Esophagus muscularis mucosa (tissue), 4 donors: ENCODE measurements at regions not wholly inside any gene's neighbourhood (a gene's known extent, or its start where the extent isn't known, plus 50 kb on each side); places are given as distances from the start of the nearest gene placed in this dataset.

Experiments
- DNase-seq: peaks from one replicate; pipeline ENCODE4 v3.0.0-alpha.2; 2017; ENCODE audit errors: extremely low spot score
- H3K27ac ChIP-seq, 4 donors: fragments of 200-600 bp; sonication (generic); replicated peaks in 1 of 4; 1 replicate in 3 of 4; 2 replicates in 1 of 4; pipeline ENCODE4 v1.5.1; 2016 to 2019; ENCODE audit warnings: mild to moderate bottlenecking in 1 of 4
- H3K27me3 ChIP-seq, 4 donors: fragments of 200-600 bp; sonication (generic); one replicate each; pipeline versions ENCODE4 v1.5.1 to v1.6.0; 2016 to 2019
- H3K36me3 ChIP-seq, 4 donors: fragments of 200-600 bp; sonication (generic); one replicate each; pipeline ENCODE4 v1.5.1; 2016 to 2019
- H3K4me1 ChIP-seq, 4 donors: fragments of 200-600 bp; sonication (generic); one replicate each; pipeline ENCODE4 v1.5.1; 2016 to 2019
- H3K4me3 ChIP-seq, 4 donors: fragments of 200-600 bp; sonication (generic); 1 replicate in 2 of 4; 2 replicates in 2 of 4; pipeline ENCODE4 v1.5.1; 2016 to 2019; ENCODE audit warnings: mild to moderate bottlenecking in 4 of 4, moderate library complexity in 1 of 4
- H3K9me3 ChIP-seq, 4 donors: fragments of 200-600 bp; sonication (generic); 1 replicate in 3 of 4; 2 replicates in 1 of 4; pipeline ENCODE4 v1.5.1; 2016 to 2019
- CTCF ChIP-seq, 3 experiments: fragments of 200-600 bp in 2 of 3; fragments of 450-650 bp in 1 of 3; sonication (generic) in 2 of 3; IDR thresholded peaks; one replicate each; pipeline ENCODE4 v1.5.1; 2017 to 2019; ENCODE audit warnings: antibody characterized with exemption in 3 of 3, mild to moderate bottlenecking in 2 of 3, moderate library complexity in 1 of 3
- EP300 ChIP-seq: sonication (generic); formaldehyde crosslinking; IDR thresholded peaks from one replicate; pipeline ENCODE4 v1.6.1; 2017; ENCODE audit warnings: antibody characterized with exemption
- POLR2A ChIP-seq: fragments of 450-650 bp; IDR thresholded peaks from one replicate; pipeline ENCODE4 v1.6.1; 2017; ENCODE audit warnings: antibody characterized with exemption, moderate library complexity, mild to moderate bottlenecking, low read depth
- POLR2AphosphoS5 ChIP-seq, 2 donors: sonication (generic); formaldehyde crosslinking; IDR thresholded peaks; one replicate each; pipeline ENCODE4 v1.6.1; 2017; ENCODE audit warnings: antibody characterized with exemption in 2 of 2
- whole genome bisulfite sequencing: methylation state at CpG from one replicate; pipeline ENCODE4 v1.1.5; 2018; 5-methylcytosine and 5-hydroxymethylcytosine counted together
- intact Hi-C: fragments of 100-400 bp; cut with DNase I; formaldehyde crosslinking; loops from one replicate; pipeline ENCODE4 v1.15.1; 2023

GRCh38 chr7:142503036-142503435, 245.2 kb upstream of the PRSS58 start:
- no peak for TF ChIP-seq CTCF (IDR thresholded peaks at IDR 0.05)
- no peak for TF ChIP-seq POLR2AphosphoS5 (IDR thresholded peaks at IDR 0.05)
- no peak for TF ChIP-seq EP300
- no peak for TF ChIP-seq POLR2A
- no peak overlapping the region for H3K27ac ChIP-seq
- intact Hi-C loops, result no loop called here
- DNase-seq, result no peak
- no peak overlapping the region for H3K4me3 ChIP-seq
- H3K36me3 ChIP-seq, result no peaks in the 10 kb centered on the region
- no peaks in the 10 kb centered on the region for H3K4me1 ChIP-seq
- H3K9me3 ChIP-seq, result no peaks in the 10 kb centered on the region
- H3K27me3 ChIP-seq, result peaks cover 0 to 21% (median 0%) of the 10 kb centered on the region in 4 donors
- WGBS, result 71% methylated on average over 6 of the region's 6 CpGs

GRCh38 chr7:142501434-142501833, 243.6 kb upstream of the PRSS58 start:
- no peak overlapping the region for H3K4me3 ChIP-seq
- peaks cover 0 to 5% (median 2%) of the 10 kb centered on the region in 4 donors for H3K4me1 ChIP-seq
- no peak overlapping the region for H3K27ac ChIP-seq
- H3K9me3 ChIP-seq, result no peaks in the 10 kb centered on the region
- TF ChIP-seq EP300, result no peak
- TF ChIP-seq CTCF (IDR thresholded peaks at IDR 0.05), result no peak
- no peak for TF ChIP-seq POLR2AphosphoS5 (IDR thresholded peaks at IDR 0.05)
- TF ChIP-seq POLR2A, result no peak
- 52% methylated on average over 1 of the region's 1 CpG for whole genome bisulfite sequencing
- H3K27me3 ChIP-seq, result peaks cover 0 to 20% (median 2%) of the 10 kb centered on the region in 4 donors
- no peaks in the 10 kb centered on the region for H3K36me3 ChIP-seq
- intact Hi-C loops, result no loop called here
- no peak for DNase-seq

- Histone ChIP-seq H3K9me3 (no peaks in the 10 kb centered on the region), H3K27ac (no peak overlapping the region), H3K27me3 (peaks cover 0 to 29% (median 2%) of the 10 kb centered on the region in 4 donors), H3K4me3 (no peak overlapping the region), H3K36me3 (no peaks in the 10 kb centered on the region), H3K4me1 (peaks cover 0 to 8% (median 2%) of the 10 kb centered on the region in 4 donors)
- TF ChIP-seq POLR2AphosphoS5 (IDR thresholded peaks at IDR 0.05) (no peak), EP300 (no peak), CTCF (IDR thresholded peaks at IDR 0.05) (no peak), POLR2A (no peak)
- WGBS, result 33% methylated on average over 4 of the region's 4 CpGs
- intact Hi-C loops, result no loop called here
- no peak for DNase-seq
Measured at GRCh38 chr7:142500366-142500765, 242.5 kb upstream of the PRSS58 start.

GRCh38 chr7:142499635-142500034, 241.8 kb upstream of the PRSS58 start:
- intact Hi-C loops, result no loop called here
- DNase-seq, result no peak
- Histone ChIP-seq H3K27ac (no peak overlapping the region), H3K36me3 (no peaks in the 10 kb centered on the region), H3K9me3 (no peaks in the 10 kb centered on the region), H3K27me3 (peaks cover 0 to 30% (median 2%) of the 10 kb centered on the region in 4 donors), H3K4me1 (peaks cover 0 to 8% (median 2%) of the 10 kb centered on the region in 4 donors), H3K4me3 (no peak overlapping the region)
- 66% methylated on average over 4 of the region's 4 CpGs for WGBS
- TF ChIP-seq EP300 (no peak), POLR2A (no peak), CTCF (IDR thresholded peaks at IDR 0.05) (no peak)

- 87% methylated on average over 1 of the region's 1 CpG for WGBS
- H3K4me1 ChIP-seq, result peaks cover 0 to 8% (median 2%) of the 10 kb centered on the region in 4 donors
- DNase-seq, result no peak
- intact Hi-C loops, result no loop called here
- TF ChIP-seq CTCF (IDR thresholded peaks at IDR 0.05) (no peak), POLR2A (no peak), POLR2AphosphoS5 (IDR thresholded peaks at IDR 0.05) (no peak), EP300 (no peak)
- no peaks in the 10 kb centered on the region for H3K36me3 ChIP-seq
- no peak overlapping the region for H3K27ac ChIP-seq
- peaks cover 0 to 30% (median 2%) of the 10 kb centered on the region in 4 donors for H3K27me3 ChIP-seq
- no peaks in the 10 kb centered on the region for H3K9me3 ChIP-seq
- H3K4me3 ChIP-seq, result no peak overlapping the region
Measured at GRCh38 chr7:142498364-142498763, 240.5 kb upstream of the PRSS58 start.
